ENCODE measurements at regions not wholly inside any gene's neighbourhood (a gene's known extent, or its start where the extent isn't known, plus 50 kb on each side); places are given as distances from the start of the nearest gene placed in this dataset.

- no peak for TF ChIP-seq GTF3C2 (IDR thresholded peaks at IDR 0.05; ENCODE audit: borderline replicate concordance, extremely low read depth, insufficient read length)
- TF ChIP-seq ESRRA (IDR thresholded peaks at IDR 0.05; ENCODE audit: borderline replicate concordance, low read depth) = peak; percentile 74; the same call in 1 of the 2 replicates
- TF ChIP-seq SRSF3 (IDR thresholded peaks at IDR 0.05; ENCODE audit: insufficient read depth, low read length) = no peak
- no peak for TF ChIP-seq RFX7 (CRISPR knock-in tag; IDR thresholded peaks at IDR 0.05)
- no peak for TF ChIP-seq TBP (optimal IDR thresholded peaks at IDR 0.05; ENCODE audit: low read depth, low read length)
- TF ChIP-seq ZNF280B (CRISPR knock-in tag; IDR thresholded peaks at IDR 0.05) = no peak
- no peak for TF ChIP-seq DIDO1 (tag; IDR thresholded peaks at IDR 0.05; ENCODE audit: low read depth)
- no peak for TF ChIP-seq SAFB (IDR thresholded peaks at IDR 0.05; ENCODE audit: borderline replicate concordance, low read depth, low read length)
- TF ChIP-seq ELK3 (CRISPR knock-in tag; IDR thresholded peaks at IDR 0.05) = no peak
- no peak for TF ChIP-seq TCFL5 (CRISPR knock-in tag; conservative IDR thresholded peaks at IDR 0.05)
- peak; percentile 82 for TF ChIP-seq CC2D1A (IDR thresholded peaks at IDR 0.05)
- TF ChIP-seq HDAC8 (tag; IDR thresholded peaks at IDR 0.05) = no peak
- no peak for TF ChIP-seq ETV1 (tag; conservative IDR thresholded peaks at IDR 0.05; ENCODE audit: low read depth)
- 0 out of 2 replicates have a peak, but pooled peaks have one; percentile 11 for TF ChIP-seq GATA2 (CRISPR knock-in tag; IDR thresholded peaks at IDR 0.05)
- TF ChIP-seq THRAP3 (IDR thresholded peaks at IDR 0.05; ENCODE audit: borderline replicate concordance) = 0 out of 2 replicates have a peak, but pooled peaks have one; percentile 22
- no peak for TF ChIP-seq KDM5B (IDR thresholded peaks at IDR 0.05; ENCODE audit: insufficient replicate concordance, low read depth, low read length)
- no peak for TF ChIP-seq TEAD1 (CRISPR knock-in tag; IDR thresholded peaks at IDR 0.05)
- no peak for TF ChIP-seq ZNF408 (CRISPR knock-in tag; IDR thresholded peaks at IDR 0.05; ENCODE audit: low read depth)
- TF ChIP-seq POU5F1 (IDR thresholded peaks at IDR 0.05; ENCODE audit: borderline replicate concordance, low read depth, low read length, partially characterized antibody) = no peak
- TF ChIP-seq ZNF354B (CRISPR knock-in tag; IDR thresholded peaks at IDR 0.05) = no peak
- TF ChIP-seq HMGN3 (IDR thresholded peaks at IDR 0.05; ENCODE audit: borderline replicate concordance, extremely low read depth, insufficient read length, low read depth, low read length) = no peak
- TF ChIP-seq ZNF184 (CRISPR knock-in tag; IDR thresholded peaks at IDR 0.05) = no peak
Observed at GRCh38 chr18:8982416-8983183, 119.9 kb upstream of the NDUFV2 start (continued).

Measured in K562 (cell line).